Breast epithelium (tissue), 4 donors: ENCODE measurements at regions not wholly inside any gene's neighbourhood (a gene's known extent, or its start where the extent isn't known, plus 50 kb on each side); places are given as distances from the start of the nearest gene placed in this dataset.

Source experiments
- DNase-seq, 2 donors: peaks; one replicate each; pipeline ENCODE4 v3.0.0-alpha.2; 2019; ENCODE audit warnings: low spot score in 2 of 2
- H3K27ac ChIP-seq, 2 donors: fragments of 200-600 bp; sonication (generic) in 1 of 2; one replicate each; pipeline ENCODE4 v1.5.1; 2016 to 2019; ENCODE audit warnings: mild to moderate bottlenecking in 1 of 2
- H3K27me3 ChIP-seq, 2 donors: fragments of 200-600 bp; sonication (generic) in 1 of 2; one replicate each; pipeline versions ENCODE4 v1.5.1 to v1.6.0; 2017 to 2019; ENCODE audit warnings: control low read depth in 1 of 2, mild to moderate bottlenecking in 1 of 2
- H3K36me3 ChIP-seq: fragments of 200-600 bp; one replicate; pipeline ENCODE4 v1.5.1; 2019
- H3K4me1 ChIP-seq, 2 donors: fragments of 200-600 bp; sonication (generic); one replicate each; pipeline ENCODE4 v1.5.1; 2016 to 2019; ENCODE audit warnings: control low read depth in 1 of 2
- H3K4me3 ChIP-seq, 3 donors: fragments of 200-600 bp; sonication (generic); 1 replicate in 2 of 3; 2 replicates in 1 of 3; pipeline ENCODE4 v1.5.1; 2016 to 2019; ENCODE audit warnings: mild to moderate bottlenecking in 3 of 3, moderate library complexity in 2 of 3
- H3K9me3 ChIP-seq, 2 donors: fragments of 200-600 bp; sonication (generic) in 1 of 2; one replicate each; pipeline ENCODE4 v1.5.1; 2016 to 2019; ENCODE audit warnings: control low read depth in 1 of 2
- POLR2A ChIP-seq: fragments of 450-650 bp; IDR thresholded peaks from one replicate; pipeline ENCODE4 v1.6.1; 2016; ENCODE audit warnings: antibody characterized with exemption, mild to moderate bottlenecking, moderate library complexity
- POLR2AphosphoS5 ChIP-seq, 3 donors: sonication (generic); formaldehyde crosslinking; IDR thresholded peaks; one replicate each; pipeline ENCODE4 v1.6.1; 2017; ENCODE audit warnings: antibody characterized with exemption in 3 of 3
- intact Hi-C: fragments of 100-400 bp; cut with DNase I; formaldehyde crosslinking; loops from one replicate; pipeline ENCODE4 v1.15.1; 2023; ENCODE audit warnings: low total_unique reads
- TF ChIP-seq, protein P1 (sequence below), 3 donors: fragments of 450-650 bp; IDR thresholded peaks; one replicate each; pipeline ENCODE4 v1.5.1; 2016 to 2017; ENCODE audit warnings: antibody characterized with exemption in 3 of 3, mild to moderate bottlenecking in 3 of 3, moderate library complexity in 3 of 3

DNA sequence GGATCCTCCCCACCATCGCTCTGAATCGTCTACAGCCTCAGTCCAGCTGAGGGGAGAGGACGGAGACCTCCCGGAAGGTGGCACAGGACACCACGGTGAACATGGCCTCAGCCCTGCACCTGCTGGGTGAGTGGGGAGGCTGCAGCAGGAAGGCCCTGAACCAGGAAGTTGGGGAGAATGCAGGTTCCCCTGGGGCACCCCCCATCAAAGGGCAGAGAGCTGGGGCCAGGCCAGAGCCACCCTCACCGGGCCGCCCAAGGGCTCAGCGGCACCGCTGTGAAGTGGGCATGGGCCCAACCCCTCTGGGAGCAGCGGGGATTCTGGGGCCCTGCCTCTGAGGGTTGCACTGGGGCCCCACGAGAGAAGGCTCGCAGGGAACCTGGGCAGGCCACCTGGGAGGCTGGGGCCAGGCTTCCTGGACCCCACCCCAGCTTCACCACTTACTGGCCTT, 98.7 kb downstream of the MICALL2 start:
- TF ChIP-seq, protein P1, sequence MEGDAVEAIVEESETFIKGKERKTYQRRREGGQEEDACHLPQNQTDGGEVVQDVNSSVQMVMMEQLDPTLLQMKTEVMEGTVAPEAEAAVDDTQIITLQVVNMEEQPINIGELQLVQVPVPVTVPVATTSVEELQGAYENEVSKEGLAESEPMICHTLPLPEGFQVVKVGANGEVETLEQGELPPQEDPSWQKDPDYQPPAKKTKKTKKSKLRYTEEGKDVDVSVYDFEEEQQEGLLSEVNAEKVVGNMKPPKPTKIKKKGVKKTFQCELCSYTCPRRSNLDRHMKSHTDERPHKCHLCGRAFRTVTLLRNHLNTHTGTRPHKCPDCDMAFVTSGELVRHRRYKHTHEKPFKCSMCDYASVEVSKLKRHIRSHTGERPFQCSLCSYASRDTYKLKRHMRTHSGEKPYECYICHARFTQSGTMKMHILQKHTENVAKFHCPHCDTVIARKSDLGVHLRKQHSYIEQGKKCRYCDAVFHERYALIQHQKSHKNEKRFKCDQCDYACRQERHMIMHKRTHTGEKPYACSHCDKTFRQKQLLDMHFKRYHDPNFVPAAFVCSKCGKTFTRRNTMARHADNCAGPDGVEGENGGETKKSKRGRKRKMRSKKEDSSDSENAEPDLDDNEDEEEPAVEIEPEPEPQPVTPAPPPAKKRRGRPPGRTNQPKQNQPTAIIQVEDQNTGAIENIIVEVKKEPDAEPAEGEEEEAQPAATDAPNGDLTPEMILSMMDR (IDR thresholded peaks at IDR 0.05), result no peak
- TF ChIP-seq POLR2AphosphoS5 (IDR thresholded peaks at IDR 0.05), result no peak
- TF ChIP-seq POLR2A, result no peak
- no peaks in the 10 kb centered on the region for H3K4me1 ChIP-seq
- H3K27me3 ChIP-seq, result peaks cover 0 to 29% of the 10 kb centered on the region in 2 donors
- H3K36me3 ChIP-seq, result no peaks in the 10 kb centered on the region
- H3K4me3 ChIP-seq, result no peak overlapping the region
- H3K9me3 ChIP-seq, result peaks cover 9 to 10% of the 10 kb centered on the region in 2 donors
- intact Hi-C loops, result no loop called here
- H3K27ac ChIP-seq, result no peak overlapping the region
- DNase-seq, result no peak

DNA sequence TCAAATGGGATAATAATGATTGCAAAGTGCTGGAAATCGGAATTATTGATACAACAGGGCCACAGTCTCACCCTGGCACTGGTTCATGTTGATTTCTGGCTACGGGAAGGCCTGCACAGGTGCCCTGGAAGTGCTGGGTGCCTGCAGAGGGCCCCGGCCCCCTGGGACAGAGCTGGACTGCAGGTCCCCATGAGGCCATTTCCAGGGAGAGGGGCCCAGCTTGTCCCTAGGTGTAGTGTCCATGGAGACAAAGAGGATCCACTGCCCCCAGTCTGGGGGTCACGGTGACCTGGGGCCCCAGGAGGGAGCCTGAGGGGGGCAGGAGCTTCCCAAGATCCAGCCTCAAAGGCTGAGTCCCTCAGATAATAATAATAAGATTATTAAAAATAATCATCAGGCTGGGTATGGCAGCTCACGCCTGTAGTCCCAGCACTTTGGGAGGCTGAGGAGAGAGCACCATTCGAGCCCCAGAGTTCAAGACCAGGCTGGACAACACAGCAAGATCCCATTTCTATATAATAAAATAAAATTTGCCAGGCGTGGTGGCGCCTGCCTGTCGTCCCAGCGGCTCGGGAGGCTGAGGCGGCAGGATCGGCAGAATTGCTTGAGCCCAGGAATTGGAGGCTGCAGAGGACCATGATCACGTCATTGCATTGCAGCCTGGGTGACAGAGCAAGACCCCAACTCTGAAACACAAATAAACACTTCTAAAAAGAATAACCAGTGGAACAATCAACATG, 98.1 kb downstream of the MICALL2 start:
- no peaks in the 10 kb centered on the region for H3K36me3 ChIP-seq
- no peak overlapping the region for H3K4me3 ChIP-seq
- H3K27ac ChIP-seq, result no peak overlapping the region
- DNase-seq, result no peak
- TF ChIP-seq, protein P1 (IDR thresholded peaks at IDR 0.05), result no peak
- TF ChIP-seq POLR2AphosphoS5 (IDR thresholded peaks at IDR 0.05), result no peak
- no peak for TF ChIP-seq POLR2A
- peaks cover 15 to 17% of the 10 kb centered on the region in 2 donors for H3K9me3 ChIP-seq
- peaks cover 0 to 29% of the 10 kb centered on the region in 2 donors for H3K27me3 ChIP-seq
- no peaks in the 10 kb centered on the region for H3K4me1 ChIP-seq
- intact Hi-C loops, result no loop called here

DNA sequence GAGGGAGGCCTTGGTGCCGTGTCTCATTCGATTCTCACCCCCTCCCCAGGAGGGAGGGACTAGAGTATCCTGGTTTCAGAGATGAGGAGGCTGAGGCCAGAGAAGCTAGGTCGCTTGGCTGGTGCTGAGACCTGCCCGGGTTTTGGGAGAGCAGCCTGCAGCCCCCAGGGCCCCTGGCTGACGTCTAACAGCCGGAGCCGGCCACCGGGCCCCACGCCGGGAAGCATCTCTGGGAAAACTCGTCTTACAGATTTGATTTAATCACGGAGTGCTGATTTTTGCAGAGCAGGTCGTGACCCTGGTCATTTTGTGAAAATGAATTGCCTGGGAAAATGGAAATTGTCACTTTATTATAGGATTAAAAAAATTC, 97.5 kb downstream of the MICALL2 start:
- Histone ChIP-seq H3K4me3 (no peak overlapping the region), H3K27me3 (peaks cover 0 to 34% of the 10 kb centered on the region in 2 donors), H3K27ac (no peak overlapping the region), H3K9me3 (peaks cover 16 to 18% of the 10 kb centered on the region in 2 donors), H3K4me1 (no peaks in the 10 kb centered on the region), H3K36me3 (no peaks in the 10 kb centered on the region)
- intact Hi-C loops, result no loop called here
- TF ChIP-seq, protein P1 (IDR thresholded peaks at IDR 0.05), result no peak
- TF ChIP-seq POLR2A (no peak), POLR2AphosphoS5 (IDR thresholded peaks at IDR 0.05) (no peak)
- DNase-seq, result no peak

DNA sequence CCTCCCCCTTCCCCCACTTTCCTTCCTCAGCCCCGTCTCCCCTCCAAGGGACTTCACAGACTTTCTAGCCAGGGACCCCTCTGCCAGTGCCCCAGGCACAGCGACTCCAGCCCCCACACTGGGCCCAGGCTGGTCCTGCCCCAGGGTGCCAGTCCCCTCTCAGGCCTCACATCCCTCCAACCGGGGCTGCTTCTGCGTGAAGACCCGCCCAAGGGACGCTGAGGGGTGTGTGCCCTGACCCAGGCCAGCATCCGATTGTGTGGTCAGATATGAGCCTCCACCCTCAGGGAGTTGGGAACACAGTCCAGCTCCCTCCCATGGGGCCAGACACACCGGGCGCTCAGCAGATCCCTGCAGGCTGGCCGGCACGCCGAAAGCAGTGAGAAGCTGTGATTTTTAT, 97.0 kb downstream of the MICALL2 start:
- H3K36me3 ChIP-seq, result no peaks in the 10 kb centered on the region

More for the DNA sequence above, 97.0 kb downstream of the MICALL2 start:
- Histone ChIP-seq H3K27ac (no peak overlapping the region), H3K4me3 (no peak overlapping the region), H3K4me1 (no peaks in the 10 kb centered on the region), H3K27me3 (peaks cover 0 to 40% of the 10 kb centered on the region in 2 donors), H3K9me3 (peaks cover 16 to 18% of the 10 kb centered on the region in 2 donors)
- no peak for DNase-seq
- intact Hi-C loops, result no loop called here
- TF ChIP-seq POLR2AphosphoS5 (IDR thresholded peaks at IDR 0.05), result no peak
- no peak for TF ChIP-seq POLR2A
- TF ChIP-seq, protein P1 (IDR thresholded peaks at IDR 0.05), result no peak
